Stimulated activated CD8-positive, alpha-beta memory T cell treated with anti-CD3 and anti-CD28 coated beads, Interleukin-7, amount 100 ng/mL, for 24 hours (primary cell): ENCODE measurements at regions not wholly inside any gene's neighbourhood (a gene's known extent, or its start where the extent isn't known, plus 50 kb on each side); places are given as distances from the start of the nearest gene placed in this dataset.
"Not testable (repeated sequence)": the region's sequence is repeated elsewhere in the genome, so short reads cannot be mapped to it uniquely, and the experiment has no call there.

Experiments used
- DNase-seq: peaks from one replicate; pipeline ENCODE4 v3.0.0-alpha.2; 2020; ENCODE audit warnings: low read depth

DNA sequence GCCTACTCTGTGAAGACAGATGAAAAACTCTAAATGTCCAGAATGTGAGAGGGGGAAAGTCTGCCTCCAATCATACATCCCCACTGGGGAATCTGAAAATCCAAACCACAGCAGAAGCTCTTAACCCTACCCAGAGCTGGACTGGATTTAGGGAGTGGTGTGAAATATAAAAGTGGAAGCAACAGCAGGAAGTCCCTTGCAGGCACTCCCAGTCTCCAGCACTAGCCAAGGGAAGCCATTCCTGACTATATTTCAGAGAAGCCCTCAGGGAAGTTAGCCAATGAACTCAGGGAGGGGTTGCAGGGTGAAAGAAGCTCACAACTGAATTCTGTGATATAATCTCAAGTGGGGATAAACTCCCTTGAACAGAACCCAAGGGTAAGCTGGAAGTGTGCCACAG is 51.5 kb downstream of the CRPPA start:
- no peak for DNase-seq

DNA sequence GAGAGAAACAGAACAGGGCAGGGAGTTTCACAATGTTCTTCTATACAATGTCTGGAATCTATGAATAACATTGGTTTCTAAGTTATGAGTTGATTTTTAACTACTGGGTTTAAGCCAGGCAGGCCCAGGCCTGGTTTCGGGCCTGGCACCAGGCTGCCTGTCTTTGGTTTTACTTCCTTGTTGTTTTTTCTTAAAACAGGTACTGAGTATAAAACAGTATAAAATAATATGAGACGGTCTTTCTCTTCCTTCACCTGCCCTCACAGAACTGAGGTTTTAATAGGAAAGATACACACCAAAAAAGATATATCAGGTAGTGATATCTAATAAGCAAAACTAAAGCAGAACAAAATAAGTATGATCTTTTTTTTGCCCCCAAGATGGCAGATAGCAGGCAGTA is 52.0 kb downstream of the CRPPA start:
- DNase-seq, result not testable (repeated sequence)

DNA sequence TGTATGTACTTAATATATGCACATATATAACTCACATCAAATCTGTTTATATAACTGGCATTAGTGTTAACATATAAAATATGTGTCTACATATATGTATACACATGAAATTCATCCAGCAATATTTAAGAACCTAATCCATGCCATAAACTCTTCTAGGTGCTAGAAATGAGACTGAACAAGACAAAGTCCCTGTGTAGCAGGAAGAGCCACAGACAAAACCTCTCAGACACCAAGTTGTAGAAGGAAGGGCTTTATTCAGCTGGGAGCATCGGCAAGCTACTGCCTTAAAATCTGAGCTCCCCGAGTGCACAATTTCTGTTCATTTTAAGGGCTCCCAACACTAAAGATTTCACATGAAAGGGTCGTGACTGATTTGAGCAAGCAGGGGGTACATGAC is 52.5 kb downstream of the CRPPA start:
- DNase-seq, result no peak

GRCh38 chr7:16367115-16367514 is 54.2 kb downstream of the CRPPA start:
- DNase-seq, result no peak

DNA sequence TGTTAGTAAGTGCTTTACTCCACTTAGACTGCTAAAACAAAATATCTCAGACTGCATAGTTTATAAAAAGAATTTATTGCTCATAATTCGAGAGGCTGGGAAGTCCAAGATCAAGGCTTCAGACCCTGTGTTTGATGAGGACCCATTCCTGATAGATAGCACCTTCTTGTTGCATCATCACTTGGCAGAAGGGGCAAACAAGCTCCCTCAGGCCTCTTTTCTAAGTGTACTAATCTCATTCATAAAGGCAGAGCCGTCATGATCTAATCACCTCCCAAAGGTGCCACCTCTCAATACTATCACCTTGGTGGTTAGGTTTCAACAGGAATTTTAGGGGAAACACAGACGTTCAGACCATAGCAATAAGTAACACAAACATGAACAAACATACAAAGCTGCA is 55.4 kb downstream of the CRPPA start:
- no peak for DNase-seq

- no peak for DNase-seq
These were observed 56.2 kb downstream of the CRPPA start for GRCh38 chr7:16365177-16365576.

DNA sequence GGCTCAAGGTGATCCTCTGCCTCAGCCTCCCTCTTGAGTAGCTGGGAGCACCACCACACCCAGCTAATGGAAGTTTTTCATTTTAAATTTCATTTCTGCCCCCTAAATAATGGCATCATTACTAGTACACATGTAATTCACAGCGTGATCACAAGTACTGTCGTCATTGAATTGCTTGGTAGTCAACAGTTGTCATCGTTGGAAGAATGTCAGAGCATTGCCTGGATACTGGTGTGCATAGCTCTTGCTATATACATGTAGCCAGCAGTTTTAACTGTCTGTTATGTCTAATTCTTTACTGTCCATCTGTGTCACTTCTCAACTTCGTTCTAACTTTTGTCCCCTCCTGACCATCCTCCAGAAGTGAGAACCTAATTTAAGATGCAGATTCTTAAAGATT is 62.1 kb downstream of the CRPPA start:
- no peak for DNase-seq

- no peak for DNase-seq
These were observed 63.4 kb downstream of the CRPPA start for GRCh38 chr7:16357921-16358320.

DNA sequence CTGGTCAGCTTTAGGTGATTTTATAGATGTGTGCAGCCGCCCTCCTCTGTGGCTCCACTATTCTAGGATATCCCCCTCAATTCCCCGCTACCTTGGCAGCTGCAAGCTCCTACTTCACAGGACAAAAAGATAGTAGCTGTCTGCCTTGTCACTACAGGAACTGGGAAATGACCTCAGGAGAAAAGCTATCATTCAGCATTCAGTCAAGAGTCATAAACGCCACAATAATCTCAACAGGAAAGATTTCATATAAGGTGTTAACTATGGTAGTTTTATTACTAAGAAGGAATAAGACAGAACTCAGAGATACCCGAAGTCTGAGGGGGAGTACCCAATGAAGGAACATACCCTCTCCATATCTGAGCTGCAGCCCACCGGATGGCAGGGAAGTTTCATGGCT is 63.9 kb downstream of the CRPPA start:
- no peak for DNase-seq

- DNase-seq, result no peak
These were observed 64.9 kb downstream of the CRPPA start for GRCh38 chr7:16356301-16356958.

DNA sequence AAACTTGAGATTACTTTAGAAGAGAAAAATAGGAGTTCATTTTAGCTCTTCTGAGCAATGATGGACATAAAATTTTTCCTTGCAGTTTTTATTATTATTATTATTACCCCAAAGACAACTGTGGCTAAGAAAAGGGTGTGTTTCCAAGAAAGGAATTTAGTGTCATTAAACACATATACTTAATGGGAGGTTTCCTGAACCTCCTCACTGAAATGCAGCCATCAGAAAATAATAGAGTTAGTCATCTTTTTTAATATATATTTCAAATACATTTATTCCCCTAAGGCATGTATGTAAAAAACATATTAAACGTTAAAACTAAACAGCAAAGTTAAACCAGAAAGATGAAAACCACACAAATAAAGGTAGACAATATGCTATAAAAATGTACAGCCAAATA is 66.8 kb downstream of the CRPPA start:
- no peak for DNase-seq

- DNase-seq, result no peak
These were observed 68.1 kb downstream of the CRPPA start for GRCh38 chr7:16353226-16353625.

- DNase-seq, result no peak
These were observed 70.7 kb downstream of the CRPPA start for GRCh38 chr7:16350634-16351033.

DNA sequence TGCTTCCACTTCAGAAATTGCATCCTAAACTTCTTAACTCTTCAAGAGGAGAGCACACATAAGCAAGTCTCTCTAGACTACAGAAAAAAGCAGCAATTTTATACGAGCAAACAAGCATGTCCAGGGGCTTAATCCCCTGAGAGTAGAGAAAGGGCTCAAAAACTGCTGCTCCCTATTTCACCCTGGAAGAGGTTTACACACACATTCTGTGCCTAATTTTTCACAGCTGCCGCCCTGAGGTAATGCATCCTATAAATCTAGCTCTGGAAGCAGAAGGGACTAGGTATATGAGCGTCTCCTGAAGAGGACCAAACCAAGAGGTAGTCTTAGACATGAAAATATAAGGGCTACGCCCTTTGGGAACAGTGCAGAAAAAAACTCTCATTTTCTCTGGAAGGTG is 73.1 kb downstream of the CRPPA start:
- DNase-seq, result no peak

GRCh38 chr7:16347827-16348192 is 73.5 kb downstream of the CRPPA start:
- DNase-seq, result no peak

DNA sequence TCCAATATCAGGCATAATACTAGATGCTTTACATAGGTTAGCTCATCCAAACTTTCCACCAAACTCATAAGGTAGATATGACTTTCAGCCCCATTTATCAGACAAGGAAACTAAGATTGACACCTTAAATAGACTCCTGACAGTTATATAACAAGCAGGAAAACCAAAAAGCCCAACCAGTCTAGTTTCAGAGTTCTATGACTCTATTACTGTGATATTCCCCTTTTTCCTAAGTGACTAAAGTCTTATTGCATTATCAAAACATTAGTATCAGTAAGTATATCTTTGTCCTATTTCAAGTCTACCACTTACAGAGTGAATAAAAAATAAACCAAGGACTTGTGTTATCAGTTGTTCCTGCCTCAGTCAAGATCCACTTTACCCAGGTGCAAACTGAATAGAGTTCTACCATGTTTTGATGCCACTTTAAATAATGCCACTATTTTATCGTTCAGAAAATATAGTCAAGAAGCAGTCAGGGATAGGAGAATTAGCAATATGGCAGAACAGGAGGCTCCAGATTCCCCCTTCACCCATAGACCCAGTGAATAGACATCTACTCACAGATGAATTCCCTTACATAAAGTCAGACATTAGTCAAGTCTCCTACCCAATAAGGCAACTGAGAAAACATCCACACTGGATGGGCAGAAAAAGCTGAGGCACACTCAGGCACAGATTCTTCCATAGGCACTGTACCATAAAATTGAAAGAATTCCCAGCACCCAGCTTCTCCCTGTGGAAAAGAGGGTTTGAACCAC is 74.1 kb downstream of the CRPPA start:
- DNase-seq, result no peak

GRCh38 chr7:16345979-16346958 is 75.1 kb downstream of the CRPPA start:
- DNase-seq, result no peak

GRCh38 chr7:16344927-16345326 is 76.4 kb downstream of the CRPPA start:
- DNase-seq, result no peak

- no peak for DNase-seq
These were observed 77.7 kb downstream of the CRPPA start for GRCh38 chr7:16343612-16344011.

DNA sequence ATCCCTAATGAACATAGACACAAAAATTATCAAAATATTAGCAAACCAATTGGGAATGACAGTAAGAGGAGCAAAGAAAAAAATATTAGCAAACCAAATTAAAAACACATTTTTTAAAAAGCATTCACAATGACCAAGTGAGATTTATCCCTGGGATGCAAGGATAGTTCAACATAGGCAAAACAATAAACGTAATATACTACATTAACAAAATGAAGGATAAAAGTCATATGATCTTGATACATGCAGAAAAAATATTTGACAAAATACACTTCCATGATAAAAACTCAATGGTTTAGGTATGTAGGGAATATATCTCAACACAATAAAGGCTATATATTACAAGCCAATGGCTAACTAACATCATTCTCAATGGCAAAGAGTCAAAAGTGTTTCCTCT is 83.3 kb downstream of the CRPPA start:
- no peak for DNase-seq

DNA sequence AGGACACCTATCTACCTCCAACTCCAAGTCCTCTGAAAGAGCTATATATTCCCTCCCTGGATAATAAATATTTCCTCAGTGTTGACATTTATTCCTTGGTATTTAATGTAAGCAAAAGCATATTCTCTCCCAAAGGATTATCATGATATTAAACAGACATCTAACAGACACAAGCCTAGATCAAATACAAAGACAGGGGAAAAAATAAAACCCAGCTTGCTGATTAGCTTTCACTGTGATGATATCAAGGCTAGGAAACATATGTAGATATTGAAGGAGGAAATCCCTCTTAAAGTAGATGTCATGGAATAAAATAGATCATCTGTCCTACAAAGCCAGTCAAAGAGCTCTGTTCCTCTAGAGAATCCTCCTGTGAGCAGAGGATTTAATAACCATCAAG is 95.2 kb downstream of the CRPPA start:
- DNase-seq, result no peak

GRCh38 chr7:16323313-16323712 is 98.0 kb downstream of the CRPPA start:
- no peak for DNase-seq
